ENCODE measurements at regions not wholly inside any gene's neighbourhood (a gene's known extent, or its start where the extent isn't known, plus 50 kb on each side); places are given as distances from the start of the nearest gene placed in this dataset.
A peak's percentile ranks its signal among the peaks of the same experiment; 100 is the strongest.

- DNase-seq: no peak
Measured at GRCh38 chr18:41532344-41533086, 422.5 kb upstream of the PIK3C3 start.

GRCh38 chr18:41530970-41531369, 424.1 kb upstream of the PIK3C3 start:
- no peak for DNase-seq

- no peak for DNase-seq
Measured at GRCh38 chr18:41529093-41529492, 425.9 kb upstream of the PIK3C3 start.

GRCh38 chr18:41526054-41526453, 429.0 kb upstream of the PIK3C3 start:
- no peak for DNase-seq

- peak; percentile 70 for DNase-seq
Measured at GRCh38 chr18:41524674-41525470, 430.2 kb upstream of the PIK3C3 start.

- no peak for DNase-seq
Measured at GRCh38 chr18:41517142-41517541, 437.9 kb upstream of the PIK3C3 start.

- no peak for DNase-seq
Measured at GRCh38 chr18:41513438-41513837, 441.6 kb upstream of the PIK3C3 start.

GRCh38 chr18:41504316-41504715, 450.7 kb upstream of the PIK3C3 start:
- DNase-seq: no peak

- no peak for DNase-seq
Measured at GRCh38 chr18:41501848-41502247, 453.2 kb upstream of the PIK3C3 start.

GRCh38 chr18:41499345-41499744, 455.7 kb upstream of the PIK3C3 start:
- no peak for DNase-seq

GRCh38 chr18:41490861-41491260, 464.2 kb upstream of the PIK3C3 start:
- DNase-seq: no peak

- DNase-seq: no peak
Measured at GRCh38 chr18:41486575-41486974, 468.5 kb upstream of the PIK3C3 start.

- peak; percentile 66 for DNase-seq
Measured at GRCh38 chr18:41484069-41484468, 471.0 kb upstream of the PIK3C3 start.

GRCh38 chr18:41482501-41482900, 472.5 kb upstream of the PIK3C3 start:
- no peak for DNase-seq

GRCh38 chr18:41466436-41467160, 488.4 kb upstream of the PIK3C3 start:
- no peak for DNase-seq

GRCh38 chr18:41465386-41465785, 489.6 kb upstream of the PIK3C3 start:
- no peak for DNase-seq

GRCh38 chr18:41464278-41464677, 490.8 kb upstream of the PIK3C3 start:
- no peak for DNase-seq

GRCh38 chr18:41462946-41463345, 492.1 kb upstream of the PIK3C3 start:
- DNase-seq: no peak

GRCh38 chr18:41461114-41461513, 493.9 kb upstream of the PIK3C3 start:
- no peak for DNase-seq

- no peak for DNase-seq
Measured at GRCh38 chr18:41459656-41460055, 495.4 kb upstream of the PIK3C3 start.

GRCh38 chr18:41458376-41458775, 496.7 kb upstream of the PIK3C3 start:
- no peak for DNase-seq

- no peak for DNase-seq
Measured at GRCh38 chr18:41457765-41458326, 497.2 kb upstream of the PIK3C3 start.

GRCh38 chr18:41456831-41457230, 498.2 kb upstream of the PIK3C3 start:
- DNase-seq: no peak
